Kidney capillary endothelial cell (primary cell): ENCODE measurements at regions not wholly inside any gene's neighbourhood (a gene's known extent, or its start where the extent isn't known, plus 50 kb on each side); places are given as distances from the start of the nearest gene placed in this dataset.
"Not testable (repeated sequence)": the region's sequence is repeated elsewhere in the genome, so short reads cannot be mapped to it uniquely, and the experiment has no call there.

Experiments
- DNase-seq: peaks from one replicate; pipeline ENCODE4 v3.0.0-alpha.2; 2018; ENCODE audit warnings: low spot score

DNA sequence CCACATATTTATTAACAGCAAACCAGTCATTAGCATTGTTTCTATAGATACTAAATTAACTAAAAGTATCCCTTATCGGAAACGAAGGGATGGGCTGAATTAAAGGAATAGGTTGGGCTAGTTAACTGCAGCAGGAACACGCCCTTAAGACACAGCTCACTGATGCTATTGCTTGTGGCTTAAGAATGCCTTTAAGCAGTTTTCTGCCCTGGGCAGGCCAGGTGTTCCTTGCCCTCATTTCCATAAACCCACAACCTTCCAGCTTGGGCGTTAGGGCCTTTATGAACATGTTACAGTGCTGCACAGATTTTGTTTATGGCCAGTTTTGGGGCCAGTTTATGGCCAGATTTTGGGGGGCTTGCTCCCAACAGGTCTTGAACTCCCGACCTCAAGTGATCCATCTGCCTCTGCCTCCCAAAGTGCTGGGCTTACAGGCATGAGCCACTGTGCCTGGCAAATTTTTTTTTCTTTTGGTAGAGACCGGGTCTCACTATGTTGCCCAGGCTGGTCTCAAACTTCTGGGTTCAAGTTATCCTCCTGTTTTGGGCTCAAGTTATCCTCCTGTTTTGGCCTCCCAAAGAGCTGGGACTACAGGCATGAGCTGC, 90.1 kb upstream of the GRIN2A start:
- not testable (repeated sequence) for DNase-seq

GRCh38 chr16:10275214-10275996, 93.2 kb upstream of the GRIN2A start:
- DNase-seq: not testable (repeated sequence)

DNA sequence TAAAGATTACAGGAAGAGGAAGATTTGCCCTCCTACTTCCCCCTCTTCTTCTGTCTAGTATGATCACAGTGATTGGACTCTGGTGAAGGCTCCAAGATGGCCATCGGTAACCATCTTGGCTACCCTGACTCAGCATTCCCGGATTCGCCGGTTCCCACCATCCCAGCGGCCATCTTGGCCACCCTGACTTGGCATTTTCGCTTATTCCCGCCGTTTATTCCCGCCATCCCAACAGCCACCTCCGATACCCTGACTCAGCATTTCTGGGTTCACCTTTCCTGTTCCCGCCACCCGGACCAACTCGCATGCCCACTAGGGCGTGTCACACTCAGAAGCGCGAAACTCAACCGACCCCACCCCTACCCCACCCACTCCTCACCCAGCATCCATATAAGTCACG, 95.4 kb upstream of the GRIN2A start:
- DNase-seq: no peak

- DNase-seq: no peak
These were observed 98.3 kb upstream of the GRIN2A start for GRCh38 chr16:10280262-10281170.

DNA sequence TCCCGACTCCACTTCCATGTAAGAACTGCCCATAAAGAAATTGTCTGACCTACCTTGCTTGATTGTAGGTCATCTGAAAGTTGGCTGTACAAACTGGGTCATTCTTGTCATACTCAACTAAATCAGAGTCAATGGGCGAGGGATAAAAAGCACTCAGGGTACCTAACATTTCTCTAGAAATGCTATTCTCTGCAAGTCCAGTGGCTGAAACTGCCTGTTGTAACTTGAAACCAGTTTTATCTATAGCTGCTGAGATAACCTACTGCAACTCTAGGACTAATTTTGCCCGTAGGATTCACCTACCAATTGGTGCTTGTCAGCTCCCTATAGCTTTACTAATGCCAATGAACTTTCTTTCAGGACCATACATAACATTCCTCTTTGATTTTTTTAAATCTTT, 100.1 kb upstream of the GRIN2A start:
- no peak for DNase-seq

GRCh38 chr16:10283246-10283645, 101.0 kb upstream of the GRIN2A start:
- DNase-seq: not testable (repeated sequence)

GRCh38 chr16:10290467-10291105, 95.3 kb upstream of the ATF7IP2 start:
- not testable (repeated sequence) for DNase-seq

- not testable (repeated sequence) for DNase-seq
These were observed 93.7 kb upstream of the ATF7IP2 start for GRCh38 chr16:10292197-10292596.

DNA sequence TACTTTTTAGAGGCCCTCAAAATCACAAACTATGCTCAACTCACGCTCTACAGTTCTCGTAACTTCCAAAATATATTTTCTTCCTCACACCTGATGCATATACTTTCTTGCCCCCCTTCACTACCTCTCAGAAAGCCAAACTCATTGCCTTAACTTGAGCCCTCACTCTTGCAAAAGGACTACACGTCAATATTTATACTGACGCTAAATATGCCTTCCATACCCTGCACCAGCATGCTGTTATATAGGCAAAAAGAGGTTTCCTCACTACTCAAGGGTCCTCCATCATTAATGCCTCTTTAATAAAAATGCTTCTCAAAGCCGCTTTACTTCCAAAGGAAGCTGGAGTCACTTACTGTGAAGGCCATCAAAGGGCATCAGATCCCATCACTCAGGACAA, 92.9 kb upstream of the ATF7IP2 start:
- not testable (repeated sequence) for DNase-seq

GRCh38 chr16:10294153-10294552, 91.7 kb upstream of the ATF7IP2 start:
- not testable (repeated sequence) for DNase-seq

- DNase-seq: no peak
These were observed 88.9 kb upstream of the ATF7IP2 start for GRCh38 chr16:10296956-10297340.

GRCh38 chr16:10297341-10298006, 88.4 kb upstream of the ATF7IP2 start:
- no peak for DNase-seq

GRCh38 chr16:10300905-10301304, 85.0 kb upstream of the ATF7IP2 start:
- DNase-seq: no peak

GRCh38 chr16:10301547-10301946, 84.3 kb upstream of the ATF7IP2 start:
- DNase-seq: not testable (repeated sequence)

DNA sequence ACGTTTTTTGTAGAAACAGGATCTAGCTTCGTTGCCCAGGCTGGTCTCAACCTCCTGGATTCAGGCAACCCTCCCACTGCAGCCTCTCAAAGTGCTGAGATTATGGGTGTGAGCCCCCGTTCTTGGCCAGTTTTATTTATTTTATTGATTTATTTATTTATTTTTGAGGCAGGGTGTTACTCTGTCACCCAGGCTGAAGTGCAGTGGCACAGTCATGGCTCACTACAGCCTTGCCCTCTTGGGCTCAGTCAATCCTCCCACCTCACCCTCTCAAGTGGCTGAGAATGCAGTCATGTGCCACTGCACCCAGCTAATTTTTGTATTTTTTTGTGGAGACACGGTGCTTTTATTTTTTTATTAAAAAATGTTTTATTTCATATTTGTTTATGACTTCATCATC, 79.9 kb upstream of the ATF7IP2 start:
- no peak for DNase-seq

DNA sequence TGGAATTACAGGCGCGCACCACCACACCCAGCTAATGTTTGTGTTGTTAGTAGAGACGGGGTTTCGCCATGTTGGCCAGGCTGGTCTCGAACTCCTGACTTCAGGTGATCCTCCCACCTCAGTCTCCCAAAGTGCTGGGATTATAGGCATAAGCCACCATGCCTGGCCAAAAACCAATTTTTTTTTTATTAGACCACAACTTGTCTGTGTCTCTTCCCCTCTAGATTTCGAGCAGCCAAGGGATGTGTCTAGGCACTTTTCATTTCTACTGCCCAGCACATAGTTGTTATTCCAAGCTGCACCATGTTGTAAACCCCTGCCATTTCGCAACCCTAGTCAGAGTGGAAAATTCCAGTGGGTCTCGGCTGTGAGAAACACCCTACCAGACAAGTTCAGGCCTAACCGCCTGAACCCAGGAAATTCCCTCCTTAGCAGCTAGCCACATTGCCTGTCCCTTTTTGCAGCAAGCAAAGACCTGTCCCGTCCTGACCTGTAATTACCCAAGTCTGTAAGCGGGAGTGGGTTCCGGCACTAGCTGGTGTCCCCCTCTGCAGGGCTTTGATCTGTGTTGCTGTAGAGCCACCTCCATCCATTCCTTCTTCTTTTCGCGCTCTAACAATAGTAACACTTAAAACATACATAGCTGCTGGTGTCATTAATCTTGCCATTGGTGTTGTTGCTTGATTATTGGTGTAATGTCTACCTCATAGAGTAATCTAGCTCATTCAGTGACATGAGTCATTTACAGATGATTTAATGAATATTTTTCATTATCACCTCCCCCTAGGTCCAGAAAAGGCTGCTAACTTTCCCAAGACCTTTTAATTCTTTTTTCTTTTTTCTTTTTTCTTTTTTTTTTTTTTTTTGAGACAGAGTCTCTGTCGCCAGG, 77.3 kb upstream of the ATF7IP2 start:
- no peak for DNase-seq

GRCh38 chr16:10309271-10309932, 76.5 kb upstream of the ATF7IP2 start:
- no peak for DNase-seq

DNA sequence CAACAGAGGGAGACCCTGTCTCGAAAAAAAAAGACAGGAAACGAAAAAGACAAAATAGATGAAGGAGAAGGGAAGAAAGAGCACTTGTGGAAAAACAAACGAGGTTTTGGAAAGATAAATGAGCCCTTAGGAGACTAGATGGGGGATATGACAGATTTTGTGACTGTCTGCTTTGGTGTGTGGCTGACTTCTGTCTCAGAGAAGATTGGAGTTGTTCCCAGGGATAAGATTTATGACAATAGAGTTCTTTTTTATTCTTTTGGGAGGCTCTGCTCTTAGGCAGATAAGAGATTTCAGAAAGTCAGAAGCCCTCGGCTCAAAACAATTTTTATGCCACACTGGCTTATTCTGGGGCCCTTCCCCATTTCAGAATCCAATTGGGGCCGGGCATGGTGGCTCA, 73.9 kb upstream of the ATF7IP2 start:
- no peak for DNase-seq

DNA sequence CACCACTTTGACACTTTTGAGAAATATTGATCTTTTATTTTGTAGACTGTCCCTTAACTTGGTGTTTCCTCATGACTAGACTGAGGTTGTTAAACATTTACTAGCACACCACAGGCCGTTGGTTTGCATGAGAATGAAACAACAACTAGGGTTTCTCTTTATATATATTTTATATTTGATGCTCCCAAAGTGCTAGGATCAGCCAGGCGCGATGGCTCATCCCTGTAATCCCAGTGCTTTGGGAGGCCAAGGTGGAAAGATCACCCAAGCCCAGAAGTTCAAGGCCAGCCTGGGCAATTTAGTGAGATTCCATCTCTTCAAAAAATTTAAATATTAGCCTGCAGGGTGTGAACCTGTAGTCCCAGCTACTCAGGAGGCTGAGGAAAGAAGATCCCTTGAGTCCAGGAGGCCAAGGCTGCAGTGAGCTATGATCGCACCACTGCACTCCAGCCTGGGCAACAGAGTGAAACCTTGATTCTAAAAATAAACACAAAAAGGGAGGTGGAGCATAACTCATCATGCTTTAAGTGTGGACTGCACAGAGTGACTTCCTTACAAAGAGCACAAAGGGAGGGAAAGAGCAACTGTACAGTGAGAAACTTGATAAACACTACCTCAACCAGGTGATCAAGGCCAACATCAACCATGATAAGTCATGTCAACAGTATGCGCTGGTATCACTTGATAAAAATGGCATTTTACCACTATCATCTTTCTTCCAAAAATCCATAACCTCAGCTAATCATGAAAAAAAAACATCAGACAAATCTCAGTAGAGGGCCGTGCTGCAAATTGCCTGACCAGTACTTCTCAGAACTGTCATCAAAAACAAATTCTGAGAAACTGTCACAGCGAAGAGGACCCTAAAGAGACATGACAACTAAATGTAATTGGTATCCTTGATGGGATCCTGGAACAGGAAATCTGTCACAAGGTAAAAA, 72.8 kb upstream of the ATF7IP2 start:
- DNase-seq: no peak
